ENCODE measurements at regions not wholly inside any gene's neighbourhood (a gene's known extent, or its start where the extent isn't known, plus 50 kb on each side); places are given as distances from the start of the nearest gene placed in this dataset.

DNA sequence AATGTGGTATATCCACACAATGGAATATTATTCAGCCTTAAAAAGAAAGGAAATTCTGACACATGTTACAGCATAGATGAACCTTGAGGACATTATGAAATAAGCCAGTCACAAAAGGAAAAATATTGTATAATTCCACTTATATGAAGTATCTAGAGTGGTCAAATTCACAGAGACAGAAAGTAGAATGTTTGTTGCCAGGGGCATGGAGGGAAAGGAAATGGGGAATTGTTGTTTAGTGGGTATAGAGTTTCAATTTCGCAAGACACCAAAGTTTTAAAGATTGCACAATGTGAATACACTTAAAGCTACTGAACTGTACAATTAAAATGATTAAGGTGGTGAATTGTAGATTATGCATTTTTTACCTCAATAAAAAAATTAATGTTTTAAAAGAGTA lies 92.9 kb downstream of the TXNL1 start:
- POLR2A ChIA-PET: no interaction called here
- peaks cover 2% of the 10 kb centered on the region for H3K9me3 Mint-ChIP-seq
- no peaks in the 10 kb centered on the region for H3K4me1 Mint-ChIP-seq
- no peak overlapping the region for H3K27ac Mint-ChIP-seq
- H3K36me3 Mint-ChIP-seq (ENCODE audit: low read depth): no peaks in the 10 kb centered on the region
- H3K4me3 Mint-ChIP-seq: no peak overlapping the region
- CTCF ChIA-PET: no interaction called here
- peaks cover 4% of the 10 kb centered on the region for H3K27me3 Mint-ChIP-seq
- DNase-seq: no peak

DNA sequence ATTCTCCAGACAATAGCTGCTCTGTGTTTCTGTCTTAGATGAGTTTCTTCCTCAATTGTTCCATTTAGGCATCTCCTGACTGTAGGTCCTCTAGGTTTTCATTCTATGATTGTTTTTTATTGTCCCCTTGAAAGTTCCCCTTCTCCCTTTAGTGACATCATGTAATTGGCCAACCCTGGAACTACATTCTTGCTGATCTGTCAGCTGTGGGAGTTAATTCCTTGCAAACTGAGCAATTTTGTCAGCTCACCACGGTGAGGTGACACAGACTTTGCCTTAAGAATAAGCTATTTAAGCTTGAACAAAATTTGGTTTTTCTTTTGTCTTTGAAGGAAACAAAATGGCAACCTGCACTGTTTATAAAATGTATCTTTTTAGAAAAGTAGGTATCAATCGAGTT lies 95.9 kb downstream of the TXNL1 start:
- CTCF ChIA-PET: no interaction called here

DNA sequence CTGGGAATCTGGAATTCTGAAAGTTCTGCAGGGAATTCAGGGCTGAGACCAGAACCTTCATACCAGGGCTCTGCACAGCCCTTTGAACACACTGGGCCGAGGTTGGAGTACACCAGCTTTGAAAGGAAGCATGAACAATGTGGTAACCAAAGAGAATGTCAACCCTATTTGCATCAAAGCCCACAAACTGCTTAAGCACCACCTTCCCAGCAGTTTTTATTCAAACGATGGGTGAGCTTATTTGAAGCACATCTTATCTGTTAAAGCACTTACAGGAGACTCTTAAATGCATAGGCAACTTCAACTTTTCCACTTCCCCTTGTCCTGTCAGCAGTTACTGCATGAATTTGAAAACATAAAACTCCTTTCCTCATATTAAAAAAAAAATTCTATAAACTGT lies 96.6 kb downstream of the TXNL1 start:
- no peaks in the 10 kb centered on the region for H3K36me3 Mint-ChIP-seq (ENCODE audit: low read depth)
- peaks cover 2% of the 10 kb centered on the region for H3K9me3 Mint-ChIP-seq
- DNase-seq: no peak
- H3K4me1 Mint-ChIP-seq: no peaks in the 10 kb centered on the region
- ChIA-PET POLR2A (interaction anchor here (1.2 kb wide), 1 partner anchor 96 kb away, joined by 3 read pairs; the partner anchor contains the start of gene TXNL1), CTCF (no interaction called here)
- no peak overlapping the region for H3K27ac Mint-ChIP-seq
- H3K4me3 Mint-ChIP-seq: no peak overlapping the region
- H3K27me3 Mint-ChIP-seq: peaks cover 4% of the 10 kb centered on the region

More for the DNA sequence above, 95.9 kb downstream of the TXNL1 start:
- Mint-ChIP-seq H3K36me3 (ENCODE audit: low read depth) (no peaks in the 10 kb centered on the region), H3K9me3 (peaks cover 2% of the 10 kb centered on the region), H3K27ac (no peak overlapping the region), H3K27me3 (peaks cover 4% of the 10 kb centered on the region), H3K4me3 (no peak overlapping the region), H3K4me1 (no peaks in the 10 kb centered on the region)
- POLR2A ChIA-PET: no interaction called here
- DNase-seq: no peak

DNA sequence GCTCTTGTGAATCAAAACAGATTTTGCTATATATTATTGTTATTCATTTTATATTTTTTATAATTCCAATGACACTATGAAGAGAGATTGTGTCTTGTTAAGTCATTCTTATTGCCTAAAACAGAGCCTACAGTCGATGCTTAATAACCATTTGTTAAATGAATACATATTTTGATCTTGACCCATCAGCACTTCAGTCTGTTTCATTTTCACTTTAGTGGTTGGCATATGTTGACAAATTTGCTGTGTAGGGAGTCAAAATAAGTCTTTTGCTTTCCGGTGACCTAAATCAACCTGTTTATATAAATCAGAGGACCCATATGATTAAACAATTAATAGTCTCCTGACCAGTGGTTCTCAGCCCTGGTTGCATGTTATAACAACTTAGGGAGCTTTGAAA lies 97.1 kb downstream of the TXNL1 start:
- CTCF ChIA-PET: no interaction called here
- no peak overlapping the region for H3K4me3 Mint-ChIP-seq
- H3K27me3 Mint-ChIP-seq: peaks cover 4% of the 10 kb centered on the region
- DNase-seq: no peak
- POLR2A ChIA-PET: interaction anchor here (1.2 kb wide), 1 partner anchor 97 kb away, joined by 3 read pairs; the partner anchor contains the start of gene TXNL1
- no peaks in the 10 kb centered on the region for H3K4me1 Mint-ChIP-seq
- H3K27ac Mint-ChIP-seq: no peak overlapping the region
- H3K36me3 Mint-ChIP-seq (ENCODE audit: low read depth): no peaks in the 10 kb centered on the region
- H3K9me3 Mint-ChIP-seq: peaks cover 2% of the 10 kb centered on the region

DNA sequence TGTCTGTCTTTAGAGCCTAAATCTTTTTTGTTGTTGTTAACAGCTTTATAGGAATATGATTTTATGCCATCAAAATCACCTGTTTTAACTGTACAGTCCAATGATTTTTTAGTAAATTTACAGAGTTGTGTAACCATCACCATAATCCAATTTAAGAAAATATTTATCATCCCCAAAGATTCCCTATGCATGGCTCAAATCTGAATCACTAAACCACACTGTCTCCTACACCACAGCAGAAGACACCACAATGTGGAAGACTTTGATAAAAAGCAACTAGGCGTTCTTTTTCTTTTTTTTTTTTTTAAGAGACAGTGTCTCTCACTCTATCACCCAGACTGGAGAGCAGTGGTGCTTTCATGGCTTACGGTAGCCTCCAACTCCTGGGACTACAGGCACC lies 99.6 kb downstream of the TXNL1 start:
- peaks cover 8% of the 10 kb centered on the region for H3K27me3 Mint-ChIP-seq
- H3K4me3 Mint-ChIP-seq: no peak overlapping the region
- CTCF ChIA-PET: no interaction called here
- no peak for DNase-seq
- H3K27ac Mint-ChIP-seq: no peak overlapping the region
- peaks cover 2% of the 10 kb centered on the region for H3K9me3 Mint-ChIP-seq
- no peaks in the 10 kb centered on the region for H3K36me3 Mint-ChIP-seq (ENCODE audit: low read depth)
- POLR2A ChIA-PET: no interaction called here
- no peaks in the 10 kb centered on the region for H3K4me1 Mint-ChIP-seq

DNA sequence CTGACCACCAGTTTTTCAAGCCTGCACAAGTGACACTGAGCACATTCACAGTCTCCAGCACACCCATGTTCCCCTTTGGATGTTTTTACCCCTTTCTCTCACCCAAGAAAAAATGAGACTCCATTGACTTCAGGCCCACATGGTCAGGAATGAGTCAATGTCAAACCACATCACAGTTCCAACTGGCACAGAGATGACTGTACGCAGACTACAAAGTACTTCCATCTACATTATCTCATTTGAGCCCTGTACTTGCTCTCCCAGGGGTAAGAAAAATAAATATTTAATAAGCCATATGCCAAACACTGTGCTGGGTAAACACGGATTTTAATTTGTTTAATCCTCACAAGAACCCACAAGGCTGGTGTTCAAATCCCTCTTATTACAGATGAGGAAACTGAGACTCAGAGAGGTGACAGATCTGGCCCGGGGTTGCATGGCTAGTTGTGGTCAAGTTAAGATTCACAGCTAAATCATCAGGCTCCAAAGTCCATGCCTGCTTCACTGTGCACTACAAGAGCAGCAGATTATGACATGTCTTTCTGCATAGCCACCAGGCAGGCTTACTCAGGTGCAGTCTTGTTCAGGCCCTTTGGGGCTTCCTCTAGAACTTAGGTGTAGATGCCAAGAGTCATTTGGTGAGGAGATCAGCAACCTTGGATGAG lies 106.1 kb downstream of the TXNL1 start:
- Mint-ChIP-seq H3K4me1 (peaks cover 4% of the 10 kb centered on the region), H3K36me3 (ENCODE audit: low read depth) (no peaks in the 10 kb centered on the region), H3K27ac (no peak overlapping the region), H3K4me3 (no peak overlapping the region), H3K27me3 (peaks cover 7% of the 10 kb centered on the region), H3K9me3 (no peaks in the 10 kb centered on the region)
- POLR2A ChIA-PET: no interaction called here
- no peak for DNase-seq
- CTCF ChIA-PET: no interaction called here

DNA sequence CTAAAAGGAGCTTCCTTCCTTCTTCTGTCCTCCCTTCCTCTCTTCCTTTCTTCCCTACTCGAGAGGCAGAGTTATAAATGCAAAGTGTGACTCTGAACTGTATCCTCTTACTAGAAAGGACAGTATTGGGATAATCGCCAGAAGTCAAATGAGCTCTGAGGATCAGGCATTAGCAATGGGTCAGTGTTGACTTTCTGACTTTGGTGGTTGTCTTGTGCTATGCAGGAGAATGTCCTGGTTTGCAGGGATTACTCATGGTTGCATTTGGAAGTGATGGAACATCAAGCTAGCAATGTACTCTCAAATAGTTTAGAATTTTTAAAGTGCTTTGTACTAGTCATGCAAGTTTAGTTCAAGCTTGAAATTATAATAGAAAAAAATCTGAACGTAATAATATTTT lies 115.6 kb downstream of the TXNL1 start:
- H3K4me1 Mint-ChIP-seq: no peaks in the 10 kb centered on the region
- H3K4me3 Mint-ChIP-seq: no peak overlapping the region
- H3K36me3 Mint-ChIP-seq (ENCODE audit: low read depth): no peaks in the 10 kb centered on the region
- H3K27me3 Mint-ChIP-seq: no peaks in the 10 kb centered on the region
- POLR2A ChIA-PET: no interaction called here
- DNase-seq: no peak
- no peak overlapping the region for H3K27ac Mint-ChIP-seq
- no peaks in the 10 kb centered on the region for H3K9me3 Mint-ChIP-seq
- CTCF ChIA-PET: no interaction called here

DNA sequence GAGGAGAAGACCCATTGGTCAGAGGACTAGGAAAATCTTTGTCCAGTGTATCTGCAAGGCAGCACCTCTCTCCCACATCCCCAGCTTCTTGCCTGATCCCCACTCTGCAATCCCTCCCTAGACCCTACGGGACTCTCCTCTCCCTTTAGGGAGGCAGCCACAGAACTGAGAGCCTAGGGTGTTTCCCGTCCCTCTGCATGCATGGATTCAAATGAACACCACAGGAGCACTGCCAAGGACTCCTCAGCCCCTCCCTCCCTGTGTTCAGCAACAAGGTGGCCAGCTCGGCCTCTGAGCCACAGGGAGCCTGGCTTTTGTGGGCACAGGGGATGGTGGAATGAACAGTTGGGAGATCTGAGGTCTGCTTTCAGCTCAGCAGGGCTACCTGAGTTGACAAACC lies 117.1 kb downstream of the TXNL1 start:
- Mint-ChIP-seq H3K27me3 (no peaks in the 10 kb centered on the region), H3K36me3 (ENCODE audit: low read depth) (no peaks in the 10 kb centered on the region), H3K4me1 (no peaks in the 10 kb centered on the region), H3K4me3 (no peak overlapping the region), H3K27ac (no peak overlapping the region), H3K9me3 (no peaks in the 10 kb centered on the region)
- ChIA-PET POLR2A (no interaction called here), CTCF (no interaction called here)
- no peak for DNase-seq

DNA sequence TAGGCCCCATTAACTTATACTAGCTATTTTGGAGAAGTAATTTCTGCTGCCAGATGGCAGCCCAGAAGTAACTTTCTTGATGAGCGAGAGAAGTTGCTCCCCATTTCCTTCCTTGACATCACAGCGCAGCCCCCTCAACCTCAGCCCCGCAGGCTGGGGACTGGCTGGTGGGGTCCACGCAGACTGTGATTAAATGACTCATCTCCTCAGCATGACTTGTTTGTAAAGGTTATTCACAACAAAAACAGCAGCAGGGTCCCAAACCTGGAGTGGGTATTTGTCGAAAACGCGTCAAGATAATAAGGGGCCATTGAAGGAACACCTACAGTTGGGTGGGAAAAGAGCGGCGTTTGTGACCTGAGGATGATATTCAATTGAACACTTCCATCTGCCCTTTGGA lies 120.6 kb downstream of the TXNL1 start:
- H3K27ac Mint-ChIP-seq: no peak overlapping the region
- no peaks in the 10 kb centered on the region for H3K36me3 Mint-ChIP-seq (ENCODE audit: low read depth)
- no peaks in the 10 kb centered on the region for H3K27me3 Mint-ChIP-seq
- no peak overlapping the region for H3K4me3 Mint-ChIP-seq
- no peak for DNase-seq
- H3K9me3 Mint-ChIP-seq: no peaks in the 10 kb centered on the region
- H3K4me1 Mint-ChIP-seq: no peaks in the 10 kb centered on the region
- ChIA-PET CTCF (no interaction called here), POLR2A (no interaction called here)

DNA sequence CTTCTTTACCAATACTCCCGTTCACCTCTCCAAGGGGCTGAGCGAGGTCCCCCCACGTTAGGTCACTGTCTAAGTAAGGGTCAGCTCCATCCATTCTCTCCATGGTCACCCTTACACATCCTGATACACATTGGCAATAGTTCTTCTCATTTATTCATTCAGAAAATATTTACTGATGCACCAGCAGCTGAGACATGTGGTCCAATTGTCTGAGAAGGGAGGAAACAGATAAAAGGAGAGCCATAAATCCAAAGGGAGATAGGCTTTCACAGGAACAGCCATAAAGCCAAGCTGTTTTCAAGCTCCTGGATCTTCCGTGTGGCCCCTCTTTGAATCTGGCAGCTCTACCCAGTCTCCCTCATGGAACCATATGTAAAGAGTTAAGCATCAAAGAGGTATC lies 121.2 kb downstream of the TXNL1 start:
- POLR2A ChIA-PET: no interaction called here
- CTCF ChIA-PET: no interaction called here
- Mint-ChIP-seq H3K27ac (no peak overlapping the region), H3K4me1 (no peaks in the 10 kb centered on the region), H3K36me3 (ENCODE audit: low read depth) (no peaks in the 10 kb centered on the region), H3K4me3 (no peak overlapping the region), H3K27me3 (no peaks in the 10 kb centered on the region), H3K9me3 (no peaks in the 10 kb centered on the region)
- DNase-seq: no peak

DNA sequence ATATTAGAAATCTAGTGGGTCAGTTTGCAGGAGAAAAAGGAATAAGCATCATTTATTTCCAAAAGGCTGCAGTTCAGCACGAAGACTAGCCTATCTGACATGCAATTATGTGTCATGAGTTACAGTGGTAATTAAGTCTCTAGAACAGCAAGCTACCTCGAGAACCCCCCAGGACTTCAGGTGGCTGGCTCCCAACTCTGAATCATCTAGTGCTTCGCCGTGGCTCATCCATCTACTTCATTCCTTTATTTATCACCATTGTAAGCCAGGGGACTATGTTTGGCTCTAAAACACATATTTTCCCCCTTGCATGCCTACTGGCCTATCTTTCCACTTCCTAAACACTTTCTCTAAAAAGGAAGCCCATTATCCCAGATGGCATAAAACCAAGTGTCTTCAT lies 121.6 kb downstream of the TXNL1 start:
- no peaks in the 10 kb centered on the region for H3K4me1 Mint-ChIP-seq
- no peaks in the 10 kb centered on the region for H3K36me3 Mint-ChIP-seq (ENCODE audit: low read depth)
- H3K27ac Mint-ChIP-seq: no peak overlapping the region
- no peak for DNase-seq
- CTCF ChIA-PET: no interaction called here
- H3K27me3 Mint-ChIP-seq: no peaks in the 10 kb centered on the region
- no peak overlapping the region for H3K4me3 Mint-ChIP-seq
- H3K9me3 Mint-ChIP-seq: no peaks in the 10 kb centered on the region
- POLR2A ChIA-PET: no interaction called here

DNA sequence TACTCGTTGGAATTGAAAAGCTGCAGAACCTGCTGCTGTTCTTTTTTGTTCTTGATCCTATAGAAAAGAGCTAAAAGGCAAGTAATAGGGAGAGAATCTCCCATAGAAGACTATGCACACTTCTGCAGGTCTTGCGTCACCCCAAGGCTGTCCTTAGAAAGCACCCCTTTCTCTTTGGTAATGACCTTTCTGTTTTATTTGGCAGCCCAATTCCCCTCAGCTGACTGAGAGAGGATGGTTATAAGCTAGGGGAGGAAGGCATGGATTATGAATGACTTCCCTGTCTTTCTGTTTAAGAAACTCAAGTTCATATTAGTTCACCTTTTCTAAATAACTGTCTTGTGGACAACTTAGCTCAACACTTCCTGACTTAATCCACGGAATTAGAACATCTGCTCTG lies 122.9 kb downstream of the TXNL1 start:
- H3K9me3 Mint-ChIP-seq: no peaks in the 10 kb centered on the region
- DNase-seq: no peak
- ChIA-PET CTCF (no interaction called here), POLR2A (no interaction called here)
- no peaks in the 10 kb centered on the region for H3K36me3 Mint-ChIP-seq (ENCODE audit: low read depth)
- H3K4me3 Mint-ChIP-seq: no peak overlapping the region
- H3K27ac Mint-ChIP-seq: no peak overlapping the region
- no peaks in the 10 kb centered on the region for H3K27me3 Mint-ChIP-seq
- no peaks in the 10 kb centered on the region for H3K4me1 Mint-ChIP-seq

DNA sequence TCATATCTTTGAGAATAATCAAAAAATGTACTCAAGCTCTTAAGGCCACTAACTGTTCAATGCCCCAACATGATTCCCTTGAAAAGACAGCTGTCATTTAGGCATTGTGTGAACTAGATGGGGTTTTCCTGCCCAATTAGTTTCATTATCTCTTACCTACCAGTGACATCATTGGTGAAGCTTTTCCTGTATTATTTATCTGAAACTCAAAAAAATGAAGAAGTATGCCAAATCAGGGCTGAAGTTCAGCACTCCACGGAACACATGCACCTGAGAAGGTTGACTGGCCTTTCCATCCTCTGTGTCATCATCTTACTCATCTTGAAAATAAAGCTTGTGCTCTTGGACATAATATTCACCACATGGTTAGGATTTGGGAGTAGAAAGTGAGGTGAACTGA lies 126.4 kb downstream of the TXNL1 start:
- POLR2A ChIA-PET: no interaction called here
- no peak for DNase-seq
- no peaks in the 10 kb centered on the region for H3K9me3 Mint-ChIP-seq
- H3K4me3 Mint-ChIP-seq: no peak overlapping the region
- no peaks in the 10 kb centered on the region for H3K4me1 Mint-ChIP-seq
- no peaks in the 10 kb centered on the region for H3K27me3 Mint-ChIP-seq
- CTCF ChIA-PET: interaction anchor here (0.6 kb wide), 1 partner anchor 104 kb away, joined by 3 read pairs; no protein-coding TSS in a partner anchor
- no peaks in the 10 kb centered on the region for H3K36me3 Mint-ChIP-seq (ENCODE audit: low read depth)
- no peak overlapping the region for H3K27ac Mint-ChIP-seq

DNA sequence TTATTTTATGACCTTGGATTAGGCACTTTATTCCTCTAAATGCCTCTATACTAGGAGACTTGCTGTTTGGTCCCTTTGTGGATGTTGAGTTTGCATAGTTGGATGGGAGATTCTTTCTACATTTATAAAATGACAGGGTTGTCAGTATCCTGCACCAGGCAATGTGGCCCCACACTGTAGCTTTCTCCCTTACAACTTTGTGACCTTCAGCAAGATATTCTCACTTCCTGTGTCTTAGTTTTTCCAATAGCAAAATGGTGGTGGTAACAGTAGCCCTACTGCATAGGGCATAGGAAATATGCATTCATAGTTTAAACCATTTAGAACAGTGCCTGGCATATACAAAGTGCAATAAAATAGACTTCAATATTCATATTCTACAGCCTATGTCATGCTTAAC lies 128.3 kb downstream of the TXNL1 start:
- ChIA-PET POLR2A (no interaction called here), CTCF (no interaction called here)
- Mint-ChIP-seq H3K27ac (no peak overlapping the region), H3K36me3 (ENCODE audit: low read depth) (no peaks in the 10 kb centered on the region), H3K9me3 (no peaks in the 10 kb centered on the region), H3K4me3 (no peak overlapping the region), H3K27me3 (no peaks in the 10 kb centered on the region), H3K4me1 (no peaks in the 10 kb centered on the region)
- DNase-seq: no peak

DNA sequence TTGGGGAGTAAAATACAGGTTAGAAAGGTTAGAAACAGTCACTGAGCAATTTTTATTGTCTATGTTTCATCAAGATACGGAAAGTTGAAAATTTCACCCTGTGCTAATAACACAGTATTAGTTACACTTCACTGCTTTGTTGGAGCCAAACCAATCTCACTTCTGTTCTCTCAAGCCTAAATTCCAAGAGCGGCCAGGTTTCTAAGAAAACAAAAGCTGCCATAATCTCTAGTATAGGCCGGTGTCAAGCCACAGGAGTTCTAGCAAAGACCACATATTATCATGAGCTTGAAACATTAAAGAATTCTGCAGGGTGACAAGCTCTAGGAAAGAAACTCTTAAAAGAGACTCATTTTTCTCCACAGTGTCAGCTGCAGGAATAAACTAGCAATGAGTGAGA lies 128.7 kb downstream of the TXNL1 start:
- no peak overlapping the region for H3K27ac Mint-ChIP-seq
- DNase-seq: no peak
- H3K4me1 Mint-ChIP-seq: no peaks in the 10 kb centered on the region
- no peaks in the 10 kb centered on the region for H3K9me3 Mint-ChIP-seq
- no peak overlapping the region for H3K4me3 Mint-ChIP-seq
- ChIA-PET POLR2A (no interaction called here), CTCF (no interaction called here)
- no peaks in the 10 kb centered on the region for H3K27me3 Mint-ChIP-seq
- H3K36me3 Mint-ChIP-seq (ENCODE audit: low read depth): no peaks in the 10 kb centered on the region
